Endothelial cell of umbilical vein (primary cell): ENCODE measurements at regions not wholly inside any gene's neighbourhood (a gene's known extent, or its start where the extent isn't known, plus 50 kb on each side); places are given as distances from the start of the nearest gene placed in this dataset.

Experiments used
- BruUV-seq: library from RNA; stranded (reverse); fragments of 400-500 nt; replicated peaks from 2 replicates; lab custom pipeline; 2021; lab: Mats Ljungman, UMichigan
- CTCF ChIA-PET: fragments of 300-600, 350-600 bp; sonication (Branson Sonifier 250); formaldehyde crosslinking; loops from one replicate; lab custom pipeline; 2021; ENCODE audit warnings: antibody characterized with exemption, inconsistent platforms; lab: Charles Lee
- POLR2A ChIA-PET: fragments of 300-600, 350-600 bp; sonication (Branson Sonifier 250); formaldehyde crosslinking; loops from one replicate; lab custom pipeline; 2021; ENCODE audit warnings: antibody characterized with exemption, inconsistent platforms; lab: Charles Lee
- DNase-seq: peaks from one replicate; pipeline ENCODE4 v3.0.0-alpha.2; 2011; ENCODE audit warnings: low read depth, low spot score
- FAIRE-seq: peaks from 2 replicates; lab custom pipeline; 2011; peaks lifted over from hg19 to GRCh38; lab: Jason Lieb, UNC
- H2AFZ ChIP-seq: 2 replicates; pipeline ENCODE4 v1.6.0; 2012; ENCODE audit warnings: low read depth, low read length, control low read depth, inconsistent platforms
- H3K27ac ChIP-seq: 2 replicates; pipeline ENCODE4 v1.5.1; 2011; ENCODE audit warnings: low read depth, mild to moderate bottlenecking, control low read depth, low read length, moderate library complexity; ENCODE audit not compliant: insufficient read depth
- H3K27me3 ChIP-seq, 2 experiments: 2 replicates each; pipeline versions ENCODE4 v1.6.0 to v1.6.1; 2011; ENCODE audit warnings: low read length in 2 of 2, mixed read lengths in 1 of 2; ENCODE audit not compliant: control insufficient read depth in 2 of 2, insufficient read depth in 2 of 2
- H3K36me3 ChIP-seq, 2 experiments: 2 replicates in 1 of 2; 3 replicates in 1 of 2; pipeline ENCODE4 v1.5.1; 2011; ENCODE audit warnings: low read length in 2 of 2, mild to moderate bottlenecking in 1 of 2, moderate library complexity in 1 of 2; ENCODE audit not compliant: control insufficient read depth in 2 of 2, insufficient read depth in 2 of 2; ENCODE audit errors: extremely low read depth in 1 of 2
- H3K4me1 ChIP-seq: 3 replicates; pipeline ENCODE4 v1.5.1; 2011; ENCODE audit warnings: mild to moderate bottlenecking, low read length; ENCODE audit not compliant: control insufficient read depth, insufficient read depth; ENCODE audit errors: extremely low read depth
- H3K4me2 ChIP-seq: 2 replicates; pipeline ENCODE4 v1.6.1; 2011; ENCODE audit warnings: low read length, control low read depth, mixed read lengths; ENCODE audit not compliant: insufficient read depth
- H3K4me3 ChIP-seq, 3 experiments: fragments of 200-600 bp in 1 of 3; sonication (generic), shearing (Covaris generic) in 1 of 3; replicated peaks in 1 of 3; 2 replicates each; pipeline ENCODE4 v1.5.1; 2011 to 2016; ENCODE audit warnings: control low read depth in 3 of 3, low read length in 3 of 3, mild to moderate bottlenecking in 2 of 3, inconsistent platforms in 1 of 3, low read depth in 1 of 3, moderate library complexity in 1 of 3; ENCODE audit not compliant: insufficient read depth in 1 of 3
- H3K79me2 ChIP-seq: 2 replicates; pipeline ENCODE4 v1.6.0; 2012; ENCODE audit warnings: low read length, inconsistent platforms; ENCODE audit not compliant: control insufficient read depth, insufficient read depth
- H3K9ac ChIP-seq: replicated peaks from 2 replicates; pipeline ENCODE3; 2011; ENCODE audit warnings: low read length, control low read depth; ENCODE audit not compliant: insufficient read depth; ENCODE audit errors: extremely low read depth
- H3K9me1 ChIP-seq: replicated peaks from 3 replicates; pipeline ENCODE4 v1.6.0; 2011; ENCODE audit warnings: mild to moderate bottlenecking, low read length; ENCODE audit not compliant: control insufficient read depth, insufficient read depth; ENCODE audit errors: extremely low read depth
- H3K9me3 ChIP-seq: replicated peaks from 2 replicates; pipeline ENCODE4 v1.5.1; 2012; ENCODE audit warnings: low read length, inconsistent platforms; ENCODE audit not compliant: control insufficient read depth, insufficient read depth
- H4K20me1 ChIP-seq: replicated peaks from 2 replicates; pipeline ENCODE3; 2011; ENCODE audit warnings: mild to moderate bottlenecking, low read length; ENCODE audit not compliant: control insufficient read depth, insufficient read depth; ENCODE audit errors: extremely low read depth
- EZH2 ChIP-seq: IDR thresholded peaks from 2 replicates; pipeline ENCODE4 v1.6.1; 2012; ENCODE audit warnings: borderline replicate concordance, low read depth, mild to moderate bottlenecking, moderate library complexity, low read length, inconsistent platforms; ENCODE audit not compliant: severe bottlenecking
- FOS ChIP-seq: IDR thresholded peaks from 2 replicates; pipeline ENCODE4 v1.6.1; 2011; ENCODE audit warnings: mild to moderate bottlenecking, low read length, moderate library complexity, borderline replicate concordance; ENCODE audit not compliant: insufficient read depth
- GATA2 ChIP-seq: IDR thresholded peaks from 2 replicates; pipeline ENCODE4 v1.7.0; 2011; ENCODE audit warnings: low read depth, mild to moderate bottlenecking, moderate library complexity, mixed read lengths, low read length; ENCODE audit not compliant: insufficient read length, insufficient read depth
- JUN ChIP-seq: IDR thresholded peaks from 2 replicates; pipeline ENCODE4 v1.6.1; 2011; ENCODE audit warnings: borderline replicate concordance, low read depth; ENCODE audit not compliant: insufficient read length, insufficient read depth
- MAX ChIP-seq: IDR thresholded peaks from 2 replicates; pipeline ENCODE4 v1.6.1; 2011; ENCODE audit not compliant: insufficient read depth, insufficient read length
- MYC ChIP-seq: IDR thresholded peaks from one replicate; pipeline ENCODE4 v1.6.1; 2011; ENCODE audit warnings: mild to moderate bottlenecking, low read depth, low read length
- POLR2A ChIP-seq: IDR thresholded peaks from 2 replicates; pipeline ENCODE4 v1.6.1; 2012; ENCODE audit warnings: low read depth, mild to moderate bottlenecking, control low read depth, low read length
- POLR2AphosphoS5 ChIP-seq: IDR thresholded peaks from 2 replicates; pipeline ENCODE4 v1.6.1; 2012; ENCODE audit warnings: low read depth, mild to moderate bottlenecking, control low read depth, low read length, moderate library complexity; ENCODE audit not compliant: insufficient read depth
- dilution Hi-C: fragments of 300-500 bp; cut with MboI; formaldehyde crosslinking; loops from one replicate; pipeline ENCODE4 v1.15.0; 2019; ENCODE audit warnings: low sequenced_read_pairs; ENCODE audit not compliant: extremely low pct_ligation_motif_present
- intact Hi-C: fragments of 100-400 bp; cut with micrococcal nuclease; formaldehyde crosslinking; loops from one replicate; pipeline ENCODE4 v1.10.0; 2022
- TF ChIP-seq, protein P1 (sequence below), 2 donors: IDR thresholded peaks; 1 replicate in 1 of 2; 2 replicates in 1 of 2; pipeline ENCODE4 v1.5.1; 2011; ENCODE audit warnings: low read length in 2 of 2, mild to moderate bottlenecking in 2 of 2, moderate library complexity in 2 of 2, control low read depth in 1 of 2, inconsistent platforms in 1 of 2, low read depth in 1 of 2; ENCODE audit not compliant: insufficient read depth in 1 of 2; ENCODE audit errors: extremely low read depth in 1 of 2

GRCh38 chr20:60868316-60868891, 383.7 kb upstream of the CDH4 start:
- FAIRE-seq: no peak
- POLR2A ChIA-PET: no interaction called here

More at GRCh38 chr20:60868316-60868891, 383.7 kb upstream of the CDH4 start:
- intact Hi-C loops: no loop called here
- Histone ChIP-seq H3K4me1 (no peaks in the 10 kb centered on the region), H3K4me3 (no peak overlapping the region), H3K27me3 (no peaks in the 10 kb centered on the region), H3K36me3 (no peaks in the 10 kb centered on the region), H3K9ac (no peak overlapping the region), H4K20me1 (no peaks in the 10 kb centered on the region), H2AFZ (no peak overlapping the region), H3K9me1 (no peaks in the 10 kb centered on the region), H3K27ac (no peak overlapping the region), H3K4me2 (no peak overlapping the region), H3K9me3 (no peaks in the 10 kb centered on the region), H3K79me2 (no peaks in the 10 kb centered on the region)
- TF ChIP-seq JUN: no peak
- TF ChIP-seq MYC: no peak
- no peak for TF ChIP-seq MAX
- no peak for TF ChIP-seq POLR2A
- no peak for TF ChIP-seq POLR2AphosphoS5
- TF ChIP-seq, protein P1, sequence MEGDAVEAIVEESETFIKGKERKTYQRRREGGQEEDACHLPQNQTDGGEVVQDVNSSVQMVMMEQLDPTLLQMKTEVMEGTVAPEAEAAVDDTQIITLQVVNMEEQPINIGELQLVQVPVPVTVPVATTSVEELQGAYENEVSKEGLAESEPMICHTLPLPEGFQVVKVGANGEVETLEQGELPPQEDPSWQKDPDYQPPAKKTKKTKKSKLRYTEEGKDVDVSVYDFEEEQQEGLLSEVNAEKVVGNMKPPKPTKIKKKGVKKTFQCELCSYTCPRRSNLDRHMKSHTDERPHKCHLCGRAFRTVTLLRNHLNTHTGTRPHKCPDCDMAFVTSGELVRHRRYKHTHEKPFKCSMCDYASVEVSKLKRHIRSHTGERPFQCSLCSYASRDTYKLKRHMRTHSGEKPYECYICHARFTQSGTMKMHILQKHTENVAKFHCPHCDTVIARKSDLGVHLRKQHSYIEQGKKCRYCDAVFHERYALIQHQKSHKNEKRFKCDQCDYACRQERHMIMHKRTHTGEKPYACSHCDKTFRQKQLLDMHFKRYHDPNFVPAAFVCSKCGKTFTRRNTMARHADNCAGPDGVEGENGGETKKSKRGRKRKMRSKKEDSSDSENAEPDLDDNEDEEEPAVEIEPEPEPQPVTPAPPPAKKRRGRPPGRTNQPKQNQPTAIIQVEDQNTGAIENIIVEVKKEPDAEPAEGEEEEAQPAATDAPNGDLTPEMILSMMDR (IDR thresholded peaks at IDR 0.05; ENCODE audit: extremely low read depth in 1 of 2, insufficient read depth in 1 of 2, low read depth in 1 of 2, low read length in 2 of 2): no peak
- no peak for TF ChIP-seq FOS
- no peak for TF ChIP-seq GATA2
- no peak for TF ChIP-seq EZH2
- DNase-seq: no peak
- no TSS peak for BruUV-seq
- CTCF ChIA-PET: no interaction called here
- dilution Hi-C loops: no loop called here
